GM12872 (cell line): ENCODE measurements at regions not wholly inside any gene's neighbourhood (a gene's known extent, or its start where the extent isn't known, plus 50 kb on each side); places are given as distances from the start of the nearest gene placed in this dataset.

Experiments
- CTCF ChIP-seq: IDR thresholded peaks from 3 replicates; pipeline ENCODE4 v1.5.1; 2011; ENCODE audit warnings: low read depth, mild to moderate bottlenecking, low read length, moderate library complexity; ENCODE audit not compliant: insufficient read depth

- no peak for TF ChIP-seq CTCF
Observed at GRCh38 chr6:106792536-106793236, 163.3 kb downstream of the QRSL1 start.

DNA sequence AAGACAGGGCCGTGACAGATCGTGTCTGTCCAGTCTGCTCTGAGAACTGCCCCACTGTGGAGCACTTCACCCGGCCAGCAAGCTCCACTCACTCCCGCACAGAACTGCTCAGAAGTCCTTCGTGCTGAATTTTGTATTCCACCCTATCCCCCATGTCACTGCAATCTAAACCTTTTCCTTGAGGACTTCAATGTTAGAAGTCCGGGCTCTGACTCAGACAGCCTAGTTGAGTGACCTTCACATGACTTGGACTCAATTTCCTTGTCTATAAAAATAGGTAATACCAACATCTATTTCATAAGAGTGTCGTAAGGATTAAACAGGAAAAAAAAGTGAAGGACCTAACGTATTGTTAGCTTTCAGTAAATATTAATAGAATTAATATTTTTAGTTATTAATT, 161.6 kb downstream of the QRSL1 start:
- TF ChIP-seq CTCF = no peak

DNA sequence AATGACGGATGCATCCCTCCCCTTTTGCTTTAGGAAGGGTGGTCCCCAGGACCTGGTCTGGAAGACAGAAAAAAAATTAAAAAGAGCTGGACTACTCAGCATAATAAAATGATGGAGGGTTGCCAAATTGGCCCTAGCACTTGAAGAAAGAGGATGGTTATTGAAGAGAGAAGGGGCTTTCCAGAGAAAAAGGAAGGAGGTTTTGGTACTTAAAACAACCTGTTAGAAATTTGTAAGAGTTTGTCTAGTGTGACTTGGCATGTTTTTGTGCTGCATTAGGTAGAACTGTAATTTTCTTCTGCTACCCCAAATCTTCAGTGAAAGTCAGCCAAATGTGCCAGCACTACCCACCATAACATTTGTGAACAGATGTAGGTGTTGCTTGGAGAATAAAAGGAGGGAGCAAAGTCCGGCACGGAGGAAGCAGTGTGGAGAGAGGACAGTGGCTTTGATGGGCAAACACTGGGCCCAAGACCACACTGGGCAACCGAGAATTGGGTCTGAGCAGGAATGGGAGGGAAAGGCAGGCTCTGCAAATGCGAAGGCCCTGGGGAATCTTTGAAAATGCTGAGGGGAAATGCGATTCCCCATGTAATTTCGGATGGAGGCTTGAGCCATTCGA, 160.9 kb downstream of the QRSL1 start:
- no peak for TF ChIP-seq CTCF

GRCh38 chr6:106789428-106790148, 160.2 kb downstream of the QRSL1 start:
- TF ChIP-seq CTCF = no peak

DNA sequence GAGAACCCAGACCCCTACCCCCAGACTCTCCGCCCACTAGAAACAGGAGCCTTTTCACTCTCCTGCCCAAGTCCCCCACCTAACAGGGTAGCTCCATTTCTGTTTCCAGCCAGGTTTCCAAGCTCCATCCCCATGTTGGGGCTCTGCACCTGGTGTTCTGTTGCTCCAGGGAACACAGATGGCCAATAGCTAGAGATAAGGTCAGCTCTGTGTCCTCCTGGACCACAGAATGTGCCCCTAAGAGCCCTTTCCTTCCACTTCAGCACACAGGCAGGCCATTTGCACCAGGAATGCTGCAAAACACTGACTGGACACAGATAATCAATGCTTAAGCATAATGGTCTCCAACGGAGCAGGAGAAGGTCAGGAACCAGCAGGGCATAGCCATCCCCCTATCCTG, 159.4 kb downstream of the QRSL1 start:
- TF ChIP-seq CTCF = no peak

GRCh38 chr6:106787327-106788196, 158.2 kb downstream of the QRSL1 start:
- no peak for TF ChIP-seq CTCF

- no peak for TF ChIP-seq CTCF
Observed at GRCh38 chr6:106785298-106785697, 155.9 kb downstream of the QRSL1 start.
